ENCODE measurements at regions not wholly inside any gene's neighbourhood (a gene's known extent, or its start where the extent isn't known, plus 50 kb on each side); places are given as distances from the start of the nearest gene placed in this dataset.
A peak's percentile ranks its signal among the peaks of the same experiment; 100 is the strongest.

GRCh38 chr2:128403814-128404708 is 85.4 kb upstream of the HS6ST1 start:
- DNase-seq = no peak

- no peak for DNase-seq
These were observed 86.2 kb upstream of the HS6ST1 start for GRCh38 chr2:128404709-128405466.

- no peak for DNase-seq
These were observed 86.8 kb upstream of the HS6ST1 start for GRCh38 chr2:128405467-128405900.

GRCh38 chr2:128405981-128406613 is 87.4 kb upstream of the HS6ST1 start:
- no peak for DNase-seq

GRCh38 chr2:128406736-128407554 is 88.3 kb upstream of the HS6ST1 start:
- no peak for DNase-seq

- DNase-seq = no peak
These were observed 90.0 kb upstream of the HS6ST1 start for GRCh38 chr2:128408349-128409305.

- DNase-seq = no peak
These were observed 90.8 kb upstream of the HS6ST1 start for GRCh38 chr2:128409326-128410034.

- no peak for DNase-seq
These were observed 91.5 kb upstream of the HS6ST1 start for GRCh38 chr2:128410035-128410757.

GRCh38 chr2:128410758-128411215 is 92.1 kb upstream of the HS6ST1 start:
- DNase-seq = no peak

GRCh38 chr2:128411431-128411830 is 92.8 kb upstream of the HS6ST1 start:
- DNase-seq = no peak

GRCh38 chr2:128412181-128412871 is 93.7 kb upstream of the HS6ST1 start:
- no peak for DNase-seq

- no peak for DNase-seq
These were observed 94.5 kb upstream of the HS6ST1 start for GRCh38 chr2:128413014-128413717.

GRCh38 chr2:128413718-128414341 is 95.2 kb upstream of the HS6ST1 start:
- peak; percentile 79 for DNase-seq

- no peak for DNase-seq
These were observed 95.7 kb upstream of the HS6ST1 start for GRCh38 chr2:128414351-128414750.

- DNase-seq = no peak
These were observed 96.5 kb upstream of the HS6ST1 start for GRCh38 chr2:128414946-128415778.

GRCh38 chr2:128415779-128416061 is 97.1 kb upstream of the HS6ST1 start:
- no peak for DNase-seq

GRCh38 chr2:128416109-128416785 is 97.6 kb upstream of the HS6ST1 start:
- DNase-seq = no peak

Measured in NCI-H2171 treated with DMSO at 0.1 percent for 48 hours (cell line).